HG03139 (cell line): ENCODE measurements at regions not wholly inside any gene's neighbourhood (a gene's known extent, or its start where the extent isn't known, plus 50 kb on each side); places are given as distances from the start of the nearest gene placed in this dataset.

Experiments used
- ATAC-seq: cut with Tn5 transposase; IDR thresholded peaks from one replicate; pipeline ENCODE4 v1.9.1; 2021; ENCODE audit not compliant: unreplicated experiment

DNA sequence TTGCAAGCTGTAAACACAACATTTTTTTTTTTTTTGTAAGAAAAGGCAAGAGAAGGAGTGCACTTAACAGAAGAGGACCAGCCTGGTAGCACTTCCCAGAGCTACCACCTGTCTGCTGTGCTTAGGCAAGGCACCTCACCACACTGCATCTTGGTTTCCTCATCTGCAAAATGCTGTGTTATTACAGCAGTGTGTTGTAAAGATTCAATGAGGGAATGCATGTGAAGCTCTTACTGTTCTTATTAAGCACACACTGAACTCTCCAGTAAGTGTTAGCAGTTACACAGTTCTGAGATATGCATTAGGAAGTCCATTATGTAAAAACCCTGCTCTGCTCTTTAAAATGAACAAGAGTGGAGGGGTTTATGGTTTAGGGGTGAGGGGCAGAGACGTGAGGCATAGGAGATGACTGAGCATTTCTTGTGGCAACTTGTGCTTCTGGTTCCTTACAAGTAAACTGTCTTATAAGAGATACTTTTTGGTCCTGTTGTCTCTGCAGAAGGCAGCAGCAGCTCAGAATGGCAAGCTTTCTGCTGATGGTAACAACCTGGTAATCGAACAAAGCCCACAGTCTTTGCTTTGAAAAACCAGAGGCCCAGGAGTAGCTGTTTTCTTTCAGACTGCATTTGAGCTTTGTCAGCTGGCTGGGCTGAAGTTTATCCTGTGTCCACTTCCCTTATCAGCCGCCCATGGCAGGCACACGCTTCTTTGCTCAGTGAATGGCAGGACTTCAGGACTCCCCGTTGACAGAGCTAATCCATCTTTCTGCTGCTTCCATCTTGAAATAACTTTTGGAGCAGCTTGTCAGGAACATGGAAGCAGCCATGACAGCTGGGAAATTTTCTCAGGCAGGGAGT is 98.8 kb upstream of the BMPER start:
- no peak for ATAC-seq

DNA sequence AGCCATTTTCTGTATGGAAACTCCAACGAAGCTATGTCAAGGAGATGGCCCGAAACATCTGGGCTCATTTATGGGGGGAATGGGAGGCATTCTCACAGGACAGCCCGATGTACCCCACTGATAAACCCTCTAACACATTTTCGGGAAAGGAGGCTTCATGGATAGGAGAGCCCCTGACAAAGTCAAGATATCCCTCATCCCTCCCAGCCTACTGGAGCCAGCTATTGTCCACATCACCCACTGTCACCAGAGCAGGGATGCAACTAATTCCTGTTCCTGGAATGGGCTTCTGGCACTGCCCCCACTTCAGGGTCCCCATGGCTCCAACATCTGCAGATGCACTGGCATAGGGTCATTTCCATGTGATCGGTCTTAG is 98.2 kb upstream of the BMPER start:
- no peak for ATAC-seq

DNA sequence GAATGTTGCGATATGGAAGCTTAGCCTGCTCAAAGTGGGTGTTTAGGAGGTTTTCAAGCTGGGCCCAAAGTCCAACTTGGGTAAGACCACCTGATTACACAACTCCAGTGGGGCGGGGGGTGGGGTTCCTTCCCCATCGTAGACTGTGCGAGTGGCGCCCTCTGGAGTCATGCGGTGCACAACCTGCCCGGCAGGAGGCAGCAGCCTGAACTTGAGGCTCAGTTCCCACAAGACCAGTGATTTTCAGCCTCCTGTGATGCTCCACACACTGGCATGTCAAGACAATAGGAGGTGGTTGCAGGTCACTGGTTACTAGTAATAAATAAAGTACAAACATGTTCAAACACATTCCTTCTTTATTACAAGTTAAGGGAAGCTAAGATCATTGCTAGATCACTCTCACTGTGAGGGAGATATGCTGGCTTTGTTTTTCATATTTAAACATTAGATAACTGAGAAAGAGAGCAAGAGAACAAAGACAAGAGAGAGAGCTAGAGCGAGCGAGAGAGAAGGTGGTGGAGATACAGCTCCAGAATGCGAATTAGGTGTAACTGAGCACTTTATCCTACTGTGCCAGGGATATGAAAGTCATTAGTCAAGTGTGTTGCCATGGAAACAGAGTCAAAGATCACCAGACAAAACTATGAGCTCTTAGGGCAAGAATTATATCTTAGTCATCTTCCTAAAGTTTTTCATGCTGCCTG is 97.4 kb upstream of the BMPER start:
- no peak for ATAC-seq

DNA sequence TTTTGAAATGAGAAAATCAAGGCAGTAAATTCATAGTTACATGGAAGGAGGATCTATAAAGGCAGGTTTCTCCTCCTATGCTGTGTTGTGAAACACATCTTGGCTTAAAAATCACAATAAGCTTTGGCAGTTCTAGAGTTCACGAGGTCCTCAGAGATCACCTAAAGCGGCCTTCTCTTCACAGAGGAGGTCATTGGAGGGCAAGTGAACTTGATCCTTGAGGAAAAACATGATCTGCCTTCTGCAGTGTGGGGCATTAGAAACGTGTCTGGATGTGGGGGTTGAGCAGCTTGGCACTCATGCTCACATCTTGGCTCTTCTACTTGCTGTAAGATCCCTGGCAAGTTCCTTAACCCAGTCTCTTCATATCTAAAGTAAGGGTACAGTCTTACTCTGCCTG is 96.1 kb upstream of the BMPER start:
- ATAC-seq = no peak

DNA sequence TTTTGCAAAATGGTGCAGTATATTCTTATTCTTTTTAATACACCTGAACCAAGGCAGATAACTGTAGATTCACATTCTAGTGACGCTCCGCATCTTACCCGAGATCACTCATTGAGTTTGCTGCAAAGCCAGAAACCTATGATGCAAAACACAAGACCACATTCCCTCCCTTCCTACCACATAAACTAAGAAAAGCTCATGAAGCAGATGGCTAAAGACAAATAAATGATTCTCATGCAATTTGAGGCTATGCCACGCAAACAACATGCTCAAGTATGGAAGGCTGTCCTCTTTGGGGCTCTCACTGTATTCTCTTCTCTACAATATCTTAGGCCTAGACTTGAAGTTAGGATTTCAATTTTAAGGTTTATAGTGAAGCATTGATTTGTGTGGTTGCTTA is 95.0 kb upstream of the BMPER start:
- ATAC-seq = no peak

GRCh38 chr7:33813331-33813730 is 92.0 kb upstream of the BMPER start:
- ATAC-seq = no peak

GRCh38 chr7:33814400-33814799 is 90.9 kb upstream of the BMPER start:
- ATAC-seq = no peak

- no peak for ATAC-seq
These were observed 90.4 kb upstream of the BMPER start for GRCh38 chr7:33814936-33815335.

DNA sequence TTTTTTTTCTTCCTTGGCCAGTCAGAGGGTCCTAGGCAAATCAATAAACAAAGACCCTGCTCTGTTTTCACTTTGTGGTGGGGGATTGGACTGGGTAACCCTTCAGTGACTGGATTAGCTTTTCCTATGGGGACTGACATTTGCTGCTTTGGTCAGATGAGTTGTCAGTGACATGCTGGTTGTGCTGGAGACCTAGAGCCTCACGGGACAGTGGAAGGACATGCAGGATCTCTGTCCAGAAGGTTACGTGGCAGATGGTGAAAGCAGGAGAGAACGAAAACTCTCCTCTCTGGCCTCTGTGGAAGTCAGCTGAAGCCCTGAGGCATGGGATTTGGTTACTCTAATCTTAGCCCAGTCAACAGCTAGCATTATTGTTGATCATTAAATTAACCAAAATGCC is 90.0 kb upstream of the BMPER start:
- no peak for ATAC-seq

GRCh38 chr7:33816106-33816505 is 89.2 kb upstream of the BMPER start:
- ATAC-seq = no peak

DNA sequence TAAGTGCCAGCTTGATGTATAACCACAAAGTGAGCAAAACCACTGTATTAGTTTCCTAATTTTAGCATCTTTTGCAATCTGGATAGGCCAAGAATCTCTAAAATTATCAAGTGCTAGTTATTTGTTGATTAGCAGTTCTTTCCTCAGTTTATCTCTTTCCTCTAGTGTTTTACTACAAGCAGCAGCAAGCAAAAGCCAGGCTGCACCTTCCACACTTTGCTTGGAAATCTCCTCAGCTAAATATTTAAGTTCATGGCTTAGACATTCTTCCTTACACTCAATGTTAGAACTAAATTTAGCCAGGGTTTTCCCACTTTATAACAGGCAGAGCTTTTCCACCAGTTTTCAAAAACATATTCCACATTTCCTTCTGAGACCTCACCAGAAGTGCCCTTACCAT is 85.7 kb upstream of the BMPER start:
- ATAC-seq = no peak

GRCh38 chr7:33820206-33820605 is 85.1 kb upstream of the BMPER start:
- ATAC-seq = no peak

- no peak for ATAC-seq
These were observed 83.4 kb upstream of the BMPER start for GRCh38 chr7:33821970-33822369.

DNA sequence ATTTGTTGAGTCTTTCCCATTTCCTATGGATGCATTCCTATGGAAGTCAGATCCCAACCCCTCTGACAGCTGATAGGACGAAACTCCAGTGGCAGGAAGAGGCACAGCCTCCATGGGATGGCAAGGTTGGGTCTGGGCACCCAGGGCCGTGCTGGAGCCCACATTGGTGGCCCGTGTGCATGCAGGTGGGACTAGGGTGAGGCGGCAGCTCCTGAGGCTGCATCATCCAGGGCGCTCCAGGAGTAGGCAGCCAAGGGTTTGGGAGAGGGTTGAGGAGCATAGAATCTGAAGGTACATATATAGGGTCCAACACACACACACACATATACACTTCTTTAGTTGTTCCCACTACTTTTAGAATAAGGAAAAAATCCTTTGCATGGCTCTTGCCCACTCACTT is 81.4 kb upstream of the BMPER start:
- ATAC-seq = no peak

DNA sequence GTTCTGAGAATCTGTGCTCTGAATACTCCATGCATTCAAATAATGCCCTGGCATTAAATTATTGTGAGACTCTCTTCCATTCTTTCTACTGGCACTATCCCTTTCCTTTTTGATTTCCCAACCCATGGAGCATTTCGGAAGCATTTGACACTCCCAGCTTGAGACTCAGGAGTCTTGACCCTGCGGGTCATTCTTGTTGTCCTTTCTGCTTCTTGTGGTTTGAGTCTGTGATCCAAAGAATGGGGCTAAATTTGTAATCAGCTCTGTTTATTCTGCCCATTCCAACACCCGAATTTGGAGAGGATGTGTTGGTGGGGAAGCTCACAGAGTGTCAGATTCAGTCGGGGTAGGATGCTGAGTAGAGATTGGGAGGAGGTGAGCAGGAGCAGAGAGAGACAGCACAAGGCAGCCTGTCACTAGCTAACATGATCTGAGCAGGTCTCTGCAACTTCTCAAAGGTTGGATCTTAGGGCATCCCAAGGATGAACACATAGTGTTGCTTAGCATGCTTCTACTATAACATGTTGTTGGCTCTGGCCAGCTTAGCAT is 80.4 kb upstream of the BMPER start:
- ATAC-seq = no peak

DNA sequence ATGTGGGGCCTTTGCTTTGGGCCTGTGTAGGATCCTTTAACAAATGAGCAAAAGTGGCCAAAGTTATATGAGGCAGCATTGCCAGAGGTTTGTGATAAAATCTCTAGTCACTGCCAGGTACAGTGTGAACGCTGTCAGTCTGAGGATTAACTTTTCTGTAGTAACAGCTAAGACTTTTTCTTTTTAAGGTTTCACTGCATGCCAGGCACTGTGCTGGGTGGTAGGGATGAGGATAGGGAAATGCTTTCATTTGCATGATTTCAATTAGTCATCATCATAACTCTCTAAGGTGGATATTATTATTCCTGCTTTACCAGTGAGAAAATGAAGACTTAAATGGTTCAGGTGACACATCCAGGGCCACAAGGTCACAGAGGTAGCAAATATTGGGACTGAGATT is 79.7 kb upstream of the BMPER start:
- ATAC-seq = no peak

DNA sequence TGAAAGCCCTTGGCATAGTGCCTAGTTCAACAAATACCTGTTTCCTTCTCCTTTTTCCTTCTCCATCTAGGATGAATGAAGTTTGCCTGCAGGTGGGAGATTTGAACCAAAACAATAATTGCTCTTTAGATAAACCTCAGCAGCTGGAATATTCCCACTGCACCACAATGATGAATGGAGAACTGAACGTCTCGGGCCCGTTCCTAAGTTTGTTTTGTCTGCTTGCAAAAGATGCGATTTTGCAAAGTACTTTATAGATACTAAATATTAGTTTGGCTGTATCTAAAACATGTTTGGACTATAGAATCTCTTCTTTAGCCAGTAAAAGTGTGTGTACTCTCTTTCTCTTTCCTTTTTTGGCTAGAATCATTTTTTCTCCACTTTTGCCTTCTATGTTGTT is 75.8 kb upstream of the BMPER start:
- ATAC-seq = no peak

DNA sequence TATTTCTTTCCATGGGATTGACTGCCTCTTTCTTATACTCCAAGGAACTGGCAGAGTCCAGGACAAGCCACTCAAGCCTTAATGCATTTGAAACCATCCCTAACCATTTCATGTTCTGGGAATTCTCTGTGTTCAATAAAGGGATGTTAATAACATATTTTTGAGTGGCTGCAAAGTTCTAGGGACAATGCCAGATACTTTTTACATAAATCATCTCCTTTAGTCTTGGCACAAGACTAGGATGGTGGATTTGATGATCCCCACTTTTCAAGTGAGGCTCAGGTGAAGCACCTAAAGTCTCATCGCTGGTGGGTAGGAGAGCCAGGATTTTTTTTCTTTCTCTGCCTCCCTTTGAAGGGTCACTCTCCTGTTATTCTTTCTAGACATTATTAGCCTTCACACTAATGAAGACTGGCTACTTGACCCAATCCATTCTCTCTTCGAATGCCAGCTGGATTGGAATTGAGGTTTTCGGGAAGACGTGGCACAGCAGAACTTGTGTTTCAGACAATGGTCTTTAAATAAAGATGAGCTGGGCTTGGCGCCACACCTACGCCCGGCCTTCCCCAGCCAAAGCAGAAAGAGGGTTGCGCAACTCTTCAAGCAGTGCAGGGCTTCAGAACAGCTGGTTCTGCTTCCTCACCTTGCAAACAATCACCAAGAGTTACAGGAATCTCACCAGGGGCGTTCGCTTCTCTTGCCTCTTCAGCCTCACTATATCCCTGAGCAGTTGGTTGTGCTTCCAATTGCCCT is 73.8 kb upstream of the BMPER start:
- no peak for ATAC-seq

DNA sequence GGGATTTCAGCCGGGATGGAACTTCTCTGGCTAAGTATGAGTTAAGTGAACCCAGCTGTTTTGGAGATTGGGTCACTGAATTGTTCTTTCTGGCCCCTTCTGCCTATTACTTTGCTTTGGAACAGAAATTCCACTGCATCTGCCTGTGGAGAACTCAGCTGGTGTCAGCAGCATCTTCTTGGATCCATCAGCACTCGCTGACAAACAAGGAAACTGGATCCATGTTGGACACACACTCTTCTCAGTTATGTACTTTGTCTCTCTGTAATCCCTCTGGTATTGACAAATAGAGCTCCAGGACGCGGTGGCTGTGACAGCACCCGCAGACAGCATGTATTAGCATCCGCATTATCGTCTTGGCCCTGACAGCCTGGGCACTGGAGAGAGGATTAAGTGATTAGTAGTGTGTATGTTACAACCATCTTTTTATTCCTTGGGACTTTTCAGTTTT is 73.0 kb upstream of the BMPER start:
- no peak for ATAC-seq

GRCh38 chr7:33836797-33837355 is 68.5 kb upstream of the BMPER start:
- no peak for ATAC-seq

DNA sequence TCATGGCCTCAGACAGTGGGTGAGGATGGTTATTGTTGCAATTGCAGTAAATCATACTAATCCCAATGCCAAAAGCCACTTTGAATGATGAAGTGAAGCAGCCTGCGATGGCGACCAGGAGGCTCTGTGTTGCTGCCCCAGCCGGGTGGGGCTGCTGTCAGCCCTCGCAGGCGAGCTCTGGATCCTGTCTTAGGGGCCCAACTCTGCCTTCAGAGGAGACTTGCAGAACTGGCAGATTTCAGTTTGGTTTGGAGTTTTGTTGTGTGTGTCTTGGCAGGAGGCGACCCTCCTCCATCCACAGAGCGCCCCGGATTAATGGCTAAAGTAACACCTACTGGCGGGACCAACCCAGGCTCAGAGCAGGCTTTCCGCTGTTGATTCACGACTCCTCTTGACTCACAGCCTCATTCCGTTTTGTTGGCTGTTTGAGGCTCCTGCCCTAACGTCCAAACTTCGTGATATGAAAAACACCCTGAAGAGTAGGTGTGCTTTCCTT is 67.9 kb upstream of the BMPER start:
- ATAC-seq = no peak
